Loucy (cell line): ENCODE measurements at regions not wholly inside any gene's neighbourhood (a gene's known extent, or its start where the extent isn't known, plus 50 kb on each side); places are given as distances from the start of the nearest gene placed in this dataset.

Experiments used
- H2AFZ ChIP-seq: fragments of 200-600 bp; sonication (generic); 2 replicates; pipeline ENCODE4 v1.6.0; 2016; ENCODE audit warnings: antibody characterized with exemption, mild to moderate bottlenecking, low read length, moderate library complexity
- H3F3A ChIP-seq: fragments of 200-600 bp; 2 replicates; pipeline ENCODE4 v1.6.0; 2016; ENCODE audit warnings: antibody characterized with exemption, low read depth, mild to moderate bottlenecking
- H3K27me3 ChIP-seq: fragments of 200-600 bp; sonication (generic); 2 replicates; pipeline ENCODE4 v1.6.1; 2014; ENCODE audit warnings: low read length, mild to moderate bottlenecking; ENCODE audit not compliant: insufficient read depth, poor library complexity, severe bottlenecking
- H3K36me3 ChIP-seq: fragments of 200-600 bp; sonication (generic); 2 replicates; pipeline ENCODE4 v1.6.1; 2016; ENCODE audit warnings: low read length; ENCODE audit not compliant: insufficient read depth
- H3K4me1 ChIP-seq: fragments of 200-600 bp; sonication (generic); 2 replicates; pipeline ENCODE4 v1.5.1; 2014; ENCODE audit warnings: low read length, mild to moderate bottlenecking; ENCODE audit not compliant: insufficient read depth, poor library complexity, severe bottlenecking
- H3K4me2 ChIP-seq: fragments of 200-600 bp; sonication (generic); 2 replicates; pipeline ENCODE4 v1.6.0; 2014; ENCODE audit warnings: antibody characterized with exemption, low read length, low read depth, mild to moderate bottlenecking; ENCODE audit not compliant: poor library complexity, severe bottlenecking
- H3K4me3 ChIP-seq: fragments of 200-600 bp; sonication (generic); 2 replicates; pipeline ENCODE4 v1.5.1; 2014; ENCODE audit warnings: low read length, mild to moderate bottlenecking, mixed read lengths; ENCODE audit not compliant: poor library complexity, severe bottlenecking
- H3K79me2 ChIP-seq: fragments of 200-600 bp; sonication (generic); 2 replicates; pipeline ENCODE4 v1.6.1; 2014; ENCODE audit warnings: low read length; ENCODE audit not compliant: insufficient read depth
- H3K9ac ChIP-seq: fragments of 200-600 bp; sonication (generic); 2 replicates; pipeline ENCODE4 v1.6.0; 2014; ENCODE audit warnings: mild to moderate bottlenecking, low read depth, low read length, moderate library complexity; ENCODE audit not compliant: poor library complexity, severe bottlenecking
- H3K9me2 ChIP-seq: fragments of 200-600 bp; sonication (generic); replicated peaks from 2 replicates; pipeline ENCODE4 v1.6.1; 2016; ENCODE audit warnings: low read depth, low read length, mixed read lengths
- H3K9me3 ChIP-seq: fragments of 200-600 bp; sonication (generic); 2 replicates; pipeline ENCODE4 v1.6.1; 2014; ENCODE audit warnings: mild to moderate bottlenecking, antibody characterized with exemption, low read length, low read depth; ENCODE audit not compliant: insufficient read depth
- H4K20me1 ChIP-seq: fragments of 200-600 bp; sonication (generic); 2 replicates; pipeline ENCODE4 v1.6.0; 2014; ENCODE audit warnings: antibody characterized with exemption, low read length, mild to moderate bottlenecking; ENCODE audit not compliant: insufficient read depth, poor library complexity, severe bottlenecking
- CTCF ChIP-seq: fragments of 200-600 bp; sonication (generic); conservative IDR thresholded peaks from 2 replicates; pipeline ENCODE4 v1.5.1; 2014; ENCODE audit warnings: mild to moderate bottlenecking, antibody characterized with exemption, low read length
- EZH2phosphoT487 ChIP-seq: fragments of 200-600 bp; IDR thresholded peaks from 2 replicates; pipeline ENCODE4 v1.6.1; 2018; ENCODE audit warnings: antibody characterized with exemption, mild to moderate bottlenecking, moderate library complexity, borderline replicate concordance

GRCh38 chr5:121384359-121384758 is 467.3 kb upstream of the FTMT start:
- TF ChIP-seq CTCF = no peak
- no peak for TF ChIP-seq EZH2phosphoT487
- no peaks in the 10 kb centered on the region for H3K27me3 ChIP-seq
- no peaks in the 10 kb centered on the region for H3K9me2 ChIP-seq
- H3K36me3 ChIP-seq = no peaks in the 10 kb centered on the region
- H3K79me2 ChIP-seq = no peaks in the 10 kb centered on the region
- no peak overlapping the region for H2AFZ ChIP-seq
- H3K4me2 ChIP-seq = no peak overlapping the region
- H3K4me1 ChIP-seq = no peaks in the 10 kb centered on the region
- H3F3A ChIP-seq = no peaks in the 10 kb centered on the region
- no peak overlapping the region for H3K4me3 ChIP-seq
- H3K9me3 ChIP-seq = no peaks in the 10 kb centered on the region
- H3K9ac ChIP-seq = no peak overlapping the region
- no peaks in the 10 kb centered on the region for H4K20me1 ChIP-seq

- H2AFZ ChIP-seq = no peak overlapping the region
- TF ChIP-seq CTCF = no peak
- no peak for TF ChIP-seq EZH2phosphoT487
- H3K4me2 ChIP-seq = no peak overlapping the region
- H3K9ac ChIP-seq = no peak overlapping the region
- H3K9me3 ChIP-seq = no peaks in the 10 kb centered on the region
- no peaks in the 10 kb centered on the region for H3K9me2 ChIP-seq
- H3K27me3 ChIP-seq = no peaks in the 10 kb centered on the region
- H3K4me3 ChIP-seq = no peak overlapping the region
- no peaks in the 10 kb centered on the region for H3K79me2 ChIP-seq
- H3K36me3 ChIP-seq = no peaks in the 10 kb centered on the region
- no peaks in the 10 kb centered on the region for H4K20me1 ChIP-seq
- H3F3A ChIP-seq = no peaks in the 10 kb centered on the region
- H3K4me1 ChIP-seq = no peaks in the 10 kb centered on the region
Measured at GRCh38 chr5:121386334-121386733, 465.3 kb upstream of the FTMT start.

GRCh38 chr5:121396716-121397115 is 455.0 kb upstream of the FTMT start:
- Histone ChIP-seq H3K27me3 (no peaks in the 10 kb centered on the region), H3K9me3 (no peaks in the 10 kb centered on the region), H3K4me2 (no peak overlapping the region), H4K20me1 (no peaks in the 10 kb centered on the region), H3K9ac (no peak overlapping the region), H3K4me3 (no peak overlapping the region), H3K9me2 (no peaks in the 10 kb centered on the region), H3F3A (no peaks in the 10 kb centered on the region), H2AFZ (no peak overlapping the region), H3K4me1 (no peaks in the 10 kb centered on the region), H3K79me2 (no peaks in the 10 kb centered on the region), H3K36me3 (no peaks in the 10 kb centered on the region)
- TF ChIP-seq CTCF (no peak), EZH2phosphoT487 (no peak)
